ENCODE measurements at regions not wholly inside any gene's neighbourhood (a gene's known extent, or its start where the extent isn't known, plus 50 kb on each side); places are given as distances from the start of the nearest gene placed in this dataset.

DNA sequence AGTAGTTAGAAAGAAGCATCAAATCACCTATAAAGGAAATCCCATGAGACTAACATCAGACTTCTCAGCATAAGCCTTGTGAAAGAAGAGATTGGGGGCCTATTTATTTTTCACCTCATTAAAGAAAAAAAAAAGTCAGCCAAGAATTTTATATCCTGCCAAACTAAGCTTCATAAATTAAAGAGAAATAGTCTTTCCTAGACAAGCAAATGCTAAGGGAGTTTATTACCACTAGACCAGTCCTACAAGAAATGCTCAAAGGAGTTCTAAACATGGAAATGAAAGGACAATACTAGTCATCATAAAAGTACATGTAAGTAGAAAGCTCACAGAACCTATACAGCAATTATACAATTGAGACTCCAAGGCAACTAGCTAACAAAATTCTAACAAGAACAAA lies 96.5 kb upstream of the OLIG3 start:
- TF ChIP-seq MAX (IDR thresholded peaks at IDR 0.05; ENCODE audit: low read depth) (no peak), CTCF (IDR thresholded peaks at IDR 0.05) (no peak), SIN3A (IDR thresholded peaks at IDR 0.05; ENCODE audit: borderline replicate concordance, low read depth, low read length) (no peak), EP300 (IDR thresholded peaks at IDR 0.05; ENCODE audit: borderline replicate concordance in 1 of 2, low read depth in 1 of 2, low read length in 1 of 2) (no peak), POLR2AphosphoS5 (IDR thresholded peaks at IDR 0.05; ENCODE audit: low read depth, low read length) (no peak), YY1 (IDR thresholded peaks at IDR 0.05; ENCODE audit: low read depth) (no peak), SMC3 (IDR thresholded peaks at IDR 0.05; ENCODE audit: low read depth, low read length) (no peak), EZH2phosphoT487 (IDR thresholded peaks at IDR 0.05; ENCODE audit: borderline replicate concordance, low read depth) (no peak), ZBTB33 (IDR thresholded peaks at IDR 0.05; ENCODE audit: borderline replicate concordance, low read depth) (no peak)
- TF ChIP-seq, protein P1, sequence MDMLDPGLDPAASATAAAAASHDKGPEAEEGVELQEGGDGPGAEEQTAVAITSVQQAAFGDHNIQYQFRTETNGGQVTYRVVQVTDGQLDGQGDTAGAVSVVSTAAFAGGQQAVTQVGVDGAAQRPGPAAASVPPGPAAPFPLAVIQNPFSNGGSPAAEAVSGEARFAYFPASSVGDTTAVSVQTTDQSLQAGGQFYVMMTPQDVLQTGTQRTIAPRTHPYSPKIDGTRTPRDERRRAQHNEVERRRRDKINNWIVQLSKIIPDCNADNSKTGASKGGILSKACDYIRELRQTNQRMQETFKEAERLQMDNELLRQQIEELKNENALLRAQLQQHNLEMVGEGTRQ (IDR thresholded peaks at IDR 0.05; ENCODE audit: borderline replicate concordance, low read depth, low read length), result no peak
- TF ChIP-seq, protein P2, sequence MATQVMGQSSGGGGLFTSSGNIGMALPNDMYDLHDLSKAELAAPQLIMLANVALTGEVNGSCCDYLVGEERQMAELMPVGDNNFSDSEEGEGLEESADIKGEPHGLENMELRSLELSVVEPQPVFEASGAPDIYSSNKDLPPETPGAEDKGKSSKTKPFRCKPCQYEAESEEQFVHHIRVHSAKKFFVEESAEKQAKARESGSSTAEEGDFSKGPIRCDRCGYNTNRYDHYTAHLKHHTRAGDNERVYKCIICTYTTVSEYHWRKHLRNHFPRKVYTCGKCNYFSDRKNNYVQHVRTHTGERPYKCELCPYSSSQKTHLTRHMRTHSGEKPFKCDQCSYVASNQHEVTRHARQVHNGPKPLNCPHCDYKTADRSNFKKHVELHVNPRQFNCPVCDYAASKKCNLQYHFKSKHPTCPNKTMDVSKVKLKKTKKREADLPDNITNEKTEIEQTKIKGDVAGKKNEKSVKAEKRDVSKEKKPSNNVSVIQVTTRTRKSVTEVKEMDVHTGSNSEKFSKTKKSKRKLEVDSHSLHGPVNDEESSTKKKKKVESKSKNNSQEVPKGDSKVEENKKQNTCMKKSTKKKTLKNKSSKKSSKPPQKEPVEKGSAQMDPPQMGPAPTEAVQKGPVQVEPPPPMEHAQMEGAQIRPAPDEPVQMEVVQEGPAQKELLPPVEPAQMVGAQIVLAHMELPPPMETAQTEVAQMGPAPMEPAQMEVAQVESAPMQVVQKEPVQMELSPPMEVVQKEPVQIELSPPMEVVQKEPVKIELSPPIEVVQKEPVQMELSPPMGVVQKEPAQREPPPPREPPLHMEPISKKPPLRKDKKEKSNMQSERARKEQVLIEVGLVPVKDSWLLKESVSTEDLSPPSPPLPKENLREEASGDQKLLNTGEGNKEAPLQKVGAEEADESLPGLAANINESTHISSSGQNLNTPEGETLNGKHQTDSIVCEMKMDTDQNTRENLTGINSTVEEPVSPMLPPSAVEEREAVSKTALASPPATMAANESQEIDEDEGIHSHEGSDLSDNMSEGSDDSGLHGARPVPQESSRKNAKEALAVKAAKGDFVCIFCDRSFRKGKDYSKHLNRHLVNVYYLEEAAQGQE (IDR thresholded peaks at IDR 0.05; ENCODE audit: low read depth, low read length), result no peak
- TF ChIP-seq, protein P3, sequence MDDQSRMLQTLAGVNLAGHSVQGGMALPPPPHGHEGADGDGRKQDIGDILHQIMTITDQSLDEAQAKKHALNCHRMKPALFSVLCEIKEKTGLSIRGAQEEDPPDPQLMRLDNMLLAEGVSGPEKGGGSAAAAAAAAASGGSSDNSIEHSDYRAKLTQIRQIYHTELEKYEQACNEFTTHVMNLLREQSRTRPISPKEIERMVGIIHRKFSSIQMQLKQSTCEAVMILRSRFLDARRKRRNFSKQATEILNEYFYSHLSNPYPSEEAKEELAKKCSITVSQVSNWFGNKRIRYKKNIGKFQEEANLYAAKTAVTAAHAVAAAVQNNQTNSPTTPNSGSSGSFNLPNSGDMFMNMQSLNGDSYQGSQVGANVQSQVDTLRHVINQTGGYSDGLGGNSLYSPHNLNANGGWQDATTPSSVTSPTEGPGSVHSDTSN (IDR thresholded peaks at IDR 0.05), result no peak

Data from SK-N-SH (cell line).